Fibroblast of the aortic adventitia (primary cell): ENCODE measurements at regions not wholly inside any gene's neighbourhood (a gene's known extent, or its start where the extent isn't known, plus 50 kb on each side); places are given as distances from the start of the nearest gene placed in this dataset.

Source experiments
- DNase-seq: peaks from one replicate; pipeline ENCODE4 v3.0.0-alpha.2; 2010; ENCODE audit warnings: low read depth
- H3K4me3 ChIP-seq: 2 replicates; pipeline ENCODE4 v1.5.1; 2011; ENCODE audit warnings: low read depth, mild to moderate bottlenecking, control low read depth, low read length, moderate library complexity
- TF ChIP-seq, protein P1 (sequence below): IDR thresholded peaks from 2 replicates; pipeline ENCODE4 v1.5.1; 2011; ENCODE audit warnings: mild to moderate bottlenecking, low read length, control low read depth, inconsistent platforms; ENCODE audit not compliant: insufficient read depth

DNA sequence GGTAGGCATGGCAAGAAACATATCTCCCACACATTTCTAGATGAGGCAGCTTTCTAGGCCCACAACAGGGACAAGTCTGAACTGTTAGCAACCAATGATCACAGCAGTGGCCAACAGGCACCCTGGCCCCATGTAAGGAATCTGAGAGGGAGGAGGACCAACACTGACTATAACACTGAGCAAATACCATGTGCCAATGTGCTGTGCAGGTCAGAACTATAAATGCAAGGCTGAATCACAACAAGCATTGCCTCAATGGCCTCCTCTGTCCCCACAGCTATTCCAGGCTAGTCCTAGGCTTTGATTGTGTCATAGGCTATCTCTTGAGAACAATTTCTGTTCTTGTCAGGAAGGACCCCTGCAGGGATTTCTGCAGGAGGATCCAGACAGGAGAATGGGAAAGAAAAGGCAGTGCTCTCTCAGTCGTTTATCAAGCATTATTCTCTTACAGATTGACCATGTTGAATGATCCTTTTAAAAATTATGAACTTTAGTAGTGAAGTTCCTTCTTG lies 221.2 kb downstream of the TLE1 start:
- TF ChIP-seq, protein P1, sequence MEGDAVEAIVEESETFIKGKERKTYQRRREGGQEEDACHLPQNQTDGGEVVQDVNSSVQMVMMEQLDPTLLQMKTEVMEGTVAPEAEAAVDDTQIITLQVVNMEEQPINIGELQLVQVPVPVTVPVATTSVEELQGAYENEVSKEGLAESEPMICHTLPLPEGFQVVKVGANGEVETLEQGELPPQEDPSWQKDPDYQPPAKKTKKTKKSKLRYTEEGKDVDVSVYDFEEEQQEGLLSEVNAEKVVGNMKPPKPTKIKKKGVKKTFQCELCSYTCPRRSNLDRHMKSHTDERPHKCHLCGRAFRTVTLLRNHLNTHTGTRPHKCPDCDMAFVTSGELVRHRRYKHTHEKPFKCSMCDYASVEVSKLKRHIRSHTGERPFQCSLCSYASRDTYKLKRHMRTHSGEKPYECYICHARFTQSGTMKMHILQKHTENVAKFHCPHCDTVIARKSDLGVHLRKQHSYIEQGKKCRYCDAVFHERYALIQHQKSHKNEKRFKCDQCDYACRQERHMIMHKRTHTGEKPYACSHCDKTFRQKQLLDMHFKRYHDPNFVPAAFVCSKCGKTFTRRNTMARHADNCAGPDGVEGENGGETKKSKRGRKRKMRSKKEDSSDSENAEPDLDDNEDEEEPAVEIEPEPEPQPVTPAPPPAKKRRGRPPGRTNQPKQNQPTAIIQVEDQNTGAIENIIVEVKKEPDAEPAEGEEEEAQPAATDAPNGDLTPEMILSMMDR: no peak
- no peak for DNase-seq
- H3K4me3 ChIP-seq: no peak overlapping the region

- no peak for DNase-seq
- no peak overlapping the region for H3K4me3 ChIP-seq
- TF ChIP-seq, protein P1: no peak
Measured at GRCh38 chr9:81466981-81467380, 222.4 kb downstream of the TLE1 start.

DNA sequence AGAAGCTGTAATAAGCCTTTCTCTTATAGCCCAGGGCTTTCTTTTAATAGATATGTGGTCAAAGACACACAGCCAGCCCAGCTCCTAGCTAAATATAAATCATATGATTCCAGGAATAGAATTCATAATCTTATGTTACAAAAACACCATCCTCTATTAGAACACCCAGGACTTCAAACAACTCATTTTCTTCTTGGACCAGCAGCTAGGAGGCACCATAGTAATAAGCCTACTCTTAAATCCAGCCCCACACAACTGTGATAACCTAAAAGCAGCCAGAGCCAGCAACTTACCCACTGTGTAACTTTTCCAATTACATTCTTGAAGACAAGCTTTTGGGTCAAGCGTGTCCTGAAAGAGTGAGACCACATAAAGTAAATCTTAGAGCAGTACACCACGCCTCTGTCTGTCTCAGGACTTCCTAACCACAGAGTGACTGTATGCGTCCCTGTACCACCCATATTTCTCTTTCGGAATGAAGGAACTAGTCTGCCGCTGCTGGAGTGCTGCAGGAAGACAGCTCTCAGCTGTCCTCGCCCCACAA lies 223.8 kb downstream of the TLE1 start:
- no peak for DNase-seq
- no peak overlapping the region for H3K4me3 ChIP-seq
- TF ChIP-seq, protein P1: no peak

- TF ChIP-seq, protein P1: no peak
- no peak overlapping the region for H3K4me3 ChIP-seq
- DNase-seq: peak; percentile 16
Measured at GRCh38 chr9:81462801-81463200, 226.5 kb downstream of the TLE1 start.

- TF ChIP-seq, protein P1: no peak
- DNase-seq: peak; percentile 57
- H3K4me3 ChIP-seq: no peak overlapping the region
Measured at GRCh38 chr9:81461196-81461595, 228.2 kb downstream of the TLE1 start.

- DNase-seq: no peak
- TF ChIP-seq, protein P1: no peak
- H3K4me3 ChIP-seq: no peak overlapping the region
Measured at GRCh38 chr9:81460693-81461092, 228.7 kb downstream of the TLE1 start.

DNA sequence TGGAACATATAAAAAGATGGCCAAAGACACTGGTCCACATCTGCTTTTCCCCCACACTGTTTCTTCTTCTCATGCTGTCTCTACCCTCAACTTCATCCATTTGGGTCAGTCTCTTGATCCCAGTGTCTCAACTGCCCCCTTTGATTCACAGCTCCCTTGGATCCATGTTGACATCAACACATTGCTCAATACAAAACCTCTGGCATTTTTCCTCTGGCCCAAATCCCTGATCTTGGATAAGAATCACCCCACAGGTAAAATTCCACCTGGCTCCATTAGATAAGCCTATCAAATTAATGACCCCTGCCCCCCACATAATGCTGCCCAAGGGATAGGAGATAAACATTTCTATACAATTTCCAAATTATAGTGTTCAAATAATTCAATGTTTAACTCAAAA lies 229.8 kb downstream of the TLE1 start:
- H3K4me3 ChIP-seq: no peak overlapping the region
- TF ChIP-seq, protein P1: no peak
- DNase-seq: no peak
